NCI-H128 (cell line): ENCODE measurements at regions not wholly inside any gene's neighbourhood (a gene's known extent, or its start where the extent isn't known, plus 50 kb on each side); places are given as distances from the start of the nearest gene placed in this dataset.

ENCODE experiments used
- DNase-seq: peaks from one replicate; lab custom pipeline; 2025; ENCODE audit not compliant: unreplicated experiment; lab: John Stamatoyannopoulos, UW

GRCh38 chr11:19474954-19475721, 234.4 kb upstream of the E2F8 start:
- DNase-seq: no peak

GRCh38 chr11:19474211-19474610, 233.5 kb upstream of the E2F8 start:
- DNase-seq: no peak

GRCh38 chr11:19472679-19473078, 231.9 kb upstream of the E2F8 start:
- no peak for DNase-seq

GRCh38 chr11:19467904-19468303, 227.2 kb upstream of the E2F8 start:
- no peak for DNase-seq

- DNase-seq: no peak
Measured at GRCh38 chr11:19466314-19466713, 225.6 kb upstream of the E2F8 start.

GRCh38 chr11:19463976-19464375, 223.2 kb upstream of the E2F8 start:
- no peak for DNase-seq

- DNase-seq: no peak
Measured at GRCh38 chr11:19460718-19461405, 220.1 kb upstream of the E2F8 start.

- no peak for DNase-seq
Measured at GRCh38 chr11:19459240-19459639, 218.5 kb upstream of the E2F8 start.

- DNase-seq: no peak
Measured at GRCh38 chr11:19458721-19459120, 218.0 kb upstream of the E2F8 start.

- DNase-seq: no peak
Measured at GRCh38 chr11:19458231-19458630, 217.5 kb upstream of the E2F8 start.

- no peak for DNase-seq
Measured at GRCh38 chr11:19455731-19456130, 215.0 kb upstream of the E2F8 start.

GRCh38 chr11:19453651-19454257, 213.0 kb upstream of the E2F8 start:
- no peak for DNase-seq

- no peak for DNase-seq
Measured at GRCh38 chr11:19451609-19452008, 210.9 kb upstream of the E2F8 start.

- DNase-seq: no peak
Measured at GRCh38 chr11:19450282-19450681, 209.5 kb upstream of the E2F8 start.

GRCh38 chr11:19448651-19449050, 207.9 kb upstream of the E2F8 start:
- no peak for DNase-seq

GRCh38 chr11:19447150-19447566, 206.4 kb upstream of the E2F8 start:
- DNase-seq: no peak

- no peak for DNase-seq
Measured at GRCh38 chr11:19445771-19446170, 205.0 kb upstream of the E2F8 start.

GRCh38 chr11:19444231-19444630, 203.5 kb upstream of the E2F8 start:
- DNase-seq: no peak

- no peak for DNase-seq
Measured at GRCh38 chr11:19442554-19442910, 201.8 kb upstream of the E2F8 start.

GRCh38 chr11:19441752-19442553, 201.2 kb upstream of the E2F8 start:
- DNase-seq: no peak

- no peak for DNase-seq
Measured at GRCh38 chr11:19441288-19441687, 200.5 kb upstream of the E2F8 start.
